ENCODE measurements at regions not wholly inside any gene's neighbourhood (a gene's known extent, or its start where the extent isn't known, plus 50 kb on each side); places are given as distances from the start of the nearest gene placed in this dataset.

- Histone ChIP-seq H3K9me3 (peaks cover 0 to 7% (median 4%) of the 10 kb centered on the region in 8 donors), H3K27me3 (replicated peaks in 1 of 7) (no peaks in the 10 kb centered on the region), H3K27ac (peak overlapping the region in 4 of 8 donors; percentile 16 to 65 (median 51)), H3K36me3 (no peaks in the 10 kb centered on the region), H3K4me1 (peaks cover 0 to 49% (median 33%) of the 10 kb centered on the region in 6 donors), H3K4me3 (no peak overlapping the region)
- DNase-seq: no peak
- TF ChIP-seq CTCF (IDR thresholded peaks at IDR 0.05 in 8 of 11, conservative IDR thresholded peaks at IDR 0.05 in 3 of 11): no peak
- no peak for TF ChIP-seq POLR2AphosphoS5 (IDR thresholded peaks at IDR 0.05)
- no peak for TF ChIP-seq POLR2A (IDR thresholded peaks at IDR 0.05)
- 83 to 86% (median 85%) methylated on average over 11 of the region's 11 CpGs for WGBS, 5 donors
- intact Hi-C loops (cut with DNase I; ENCODE audit: low total_unique reads): no loop called here
These were observed 91.8 kb upstream of the ENPP6 start for GRCh38 chr4:184309241-184310170.

DNA sequence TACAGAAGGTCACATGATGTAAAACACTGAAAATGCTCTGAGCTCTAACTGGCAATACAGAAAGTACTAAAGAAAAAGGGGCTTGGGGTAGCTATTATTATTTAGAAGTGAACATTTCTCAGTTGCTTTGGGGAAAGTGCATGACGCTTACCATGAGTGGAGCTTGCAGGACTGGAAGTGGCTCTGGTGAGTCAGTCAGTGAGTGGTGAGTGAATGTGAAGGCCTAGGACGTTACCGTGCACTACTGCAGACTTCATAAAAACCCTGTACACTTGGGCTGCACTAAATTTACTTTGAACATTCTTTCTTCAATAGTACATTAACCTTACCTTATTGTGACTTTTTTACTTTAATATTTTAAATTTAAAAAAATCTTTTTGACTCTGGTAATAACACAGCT is 89.3 kb upstream of the ENPP6 start:
- Histone ChIP-seq H3K27me3 (replicated peaks in 1 of 7) (no peaks in the 10 kb centered on the region), H3K27ac (no peak overlapping the region), H3K9me3 (peaks cover 0 to 24% (median 10%) of the 10 kb centered on the region in 8 donors), H3K4me3 (no peak overlapping the region), H3K4me1 (peaks cover 0 to 26% (median 21%) of the 10 kb centered on the region in 6 donors), H3K36me3 (no peaks in the 10 kb centered on the region)
- intact Hi-C loops (cut with DNase I; ENCODE audit: low total_unique reads): no loop called here
- WGBS, 5 donors: 73 to 88% (median 79%) methylated on average over 3 of the region's 3 CpGs
- TF ChIP-seq CTCF (IDR thresholded peaks at IDR 0.05 in 8 of 11, conservative IDR thresholded peaks at IDR 0.05 in 3 of 11): no peak
- no peak for TF ChIP-seq POLR2AphosphoS5 (IDR thresholded peaks at IDR 0.05)
- TF ChIP-seq POLR2A (IDR thresholded peaks at IDR 0.05): no peak
- no peak for DNase-seq

GRCh38 chr4:184306470-184306869 is 88.8 kb upstream of the ENPP6 start:
- 93 to 98% (median 96%) methylated on average over 1 of the region's 1 CpG for WGBS, 5 donors
- peaks cover 0 to 24% (median 10%) of the 10 kb centered on the region in 8 donors for H3K9me3 ChIP-seq
- intact Hi-C loops (cut with DNase I; ENCODE audit: low total_unique reads): no loop called here

More at GRCh38 chr4:184306470-184306869, 88.8 kb upstream of the ENPP6 start:
- Histone ChIP-seq H3K4me3 (no peak overlapping the region), H3K27me3 (replicated peaks in 1 of 7) (no peaks in the 10 kb centered on the region), H3K27ac (no peak overlapping the region), H3K4me1 (peaks cover 0 to 21% (median 17%) of the 10 kb centered on the region in 6 donors), H3K36me3 (no peaks in the 10 kb centered on the region)
- no peak for DNase-seq
- TF ChIP-seq POLR2AphosphoS5 (IDR thresholded peaks at IDR 0.05) (no peak), POLR2A (IDR thresholded peaks at IDR 0.05) (no peak), CTCF (IDR thresholded peaks at IDR 0.05 in 8 of 11, conservative IDR thresholded peaks at IDR 0.05 in 3 of 11) (no peak)

Measured in spleen (tissue), 11 donors.